ENCODE measurements at regions not wholly inside any gene's neighbourhood (a gene's known extent, or its start where the extent isn't known, plus 50 kb on each side); places are given as distances from the start of the nearest gene placed in this dataset.

DNA sequence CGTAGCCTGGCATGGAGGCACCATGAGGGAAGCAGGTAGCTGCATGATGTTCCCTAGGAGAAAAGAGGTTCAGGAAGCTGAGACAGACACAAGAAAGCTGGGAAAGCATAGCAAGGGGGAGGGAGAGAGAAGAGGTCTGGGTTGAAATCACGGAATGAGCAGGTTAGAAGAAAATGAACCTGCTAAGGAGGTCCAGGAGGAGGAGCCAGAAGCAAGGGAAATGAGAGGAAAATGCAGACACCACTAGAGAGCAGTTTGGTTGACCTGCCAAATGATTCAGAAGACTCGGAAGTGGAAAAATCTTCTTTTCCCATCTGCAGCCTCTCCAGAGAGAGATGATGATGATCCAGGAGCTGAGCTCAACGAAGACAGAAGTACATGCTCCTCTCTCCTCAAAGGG lies 70.9 kb downstream of the VIP start:
- no peak for TF ChIP-seq EZH2 (IDR thresholded peaks at IDR 0.05; ENCODE audit: insufficient read depth, low read length)
- TF ChIP-seq, protein P1, sequence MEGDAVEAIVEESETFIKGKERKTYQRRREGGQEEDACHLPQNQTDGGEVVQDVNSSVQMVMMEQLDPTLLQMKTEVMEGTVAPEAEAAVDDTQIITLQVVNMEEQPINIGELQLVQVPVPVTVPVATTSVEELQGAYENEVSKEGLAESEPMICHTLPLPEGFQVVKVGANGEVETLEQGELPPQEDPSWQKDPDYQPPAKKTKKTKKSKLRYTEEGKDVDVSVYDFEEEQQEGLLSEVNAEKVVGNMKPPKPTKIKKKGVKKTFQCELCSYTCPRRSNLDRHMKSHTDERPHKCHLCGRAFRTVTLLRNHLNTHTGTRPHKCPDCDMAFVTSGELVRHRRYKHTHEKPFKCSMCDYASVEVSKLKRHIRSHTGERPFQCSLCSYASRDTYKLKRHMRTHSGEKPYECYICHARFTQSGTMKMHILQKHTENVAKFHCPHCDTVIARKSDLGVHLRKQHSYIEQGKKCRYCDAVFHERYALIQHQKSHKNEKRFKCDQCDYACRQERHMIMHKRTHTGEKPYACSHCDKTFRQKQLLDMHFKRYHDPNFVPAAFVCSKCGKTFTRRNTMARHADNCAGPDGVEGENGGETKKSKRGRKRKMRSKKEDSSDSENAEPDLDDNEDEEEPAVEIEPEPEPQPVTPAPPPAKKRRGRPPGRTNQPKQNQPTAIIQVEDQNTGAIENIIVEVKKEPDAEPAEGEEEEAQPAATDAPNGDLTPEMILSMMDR (IDR thresholded peaks at IDR 0.05; ENCODE audit: insufficient read depth, low read depth, low read length), result no peak
